Subcutaneous abdominal adipose tissue (tissue), 5 donors: ENCODE measurements at regions not wholly inside any gene's neighbourhood (a gene's known extent, or its start where the extent isn't known, plus 50 kb on each side); places are given as distances from the start of the nearest gene placed in this dataset.

ENCODE experiments used
- H3K27ac ChIP-seq: one replicate; pipeline ENCODE4 v1.7.0; 2013; ENCODE audit warnings: low read depth, mild to moderate bottlenecking, inconsistent platforms, low read length, moderate library complexity
- H3K27me3 ChIP-seq, 5 donors: one replicate each; pipeline ENCODE4 v1.7.0; 2013; ENCODE audit warnings: low read length in 5 of 5, inconsistent platforms in 1 of 5; ENCODE audit not compliant: control insufficient read depth in 5 of 5, insufficient read depth in 4 of 5
- H3K36me3 ChIP-seq, 5 donors: one replicate each; pipeline ENCODE4 v1.7.0; 2013; ENCODE audit warnings: low read length in 5 of 5; ENCODE audit not compliant: control insufficient read depth in 5 of 5, insufficient read depth in 5 of 5
- H3K4me1 ChIP-seq, 5 donors: one replicate each; pipeline ENCODE4 v1.7.0; 2013; ENCODE audit warnings: low read length in 5 of 5, mild to moderate bottlenecking in 3 of 5, moderate library complexity in 1 of 5; ENCODE audit not compliant: control insufficient read depth in 5 of 5, insufficient read depth in 5 of 5
- H3K4me3 ChIP-seq, 5 donors: one replicate each; pipeline ENCODE4 v1.7.0; 2013; ENCODE audit warnings: low read length in 5 of 5, low read depth in 1 of 5
- H3K9ac ChIP-seq, 5 donors: one replicate each; pipeline ENCODE4 v1.7.0; 2013; ENCODE audit warnings: low read length in 5 of 5, mild to moderate bottlenecking in 4 of 5, moderate library complexity in 3 of 5
- H3K9me3 ChIP-seq, 5 donors: one replicate each; pipeline ENCODE4 v1.7.0; 2013; ENCODE audit warnings: low read length in 5 of 5; ENCODE audit not compliant: control insufficient read depth in 5 of 5
- donor health status: healthy.
- donor health status: healthy.
- donor health status: healthy.
- donor health status: healthy.
- donor health status: healthy.

- H3K9ac ChIP-seq: no peak overlapping the region
- H3K9me3 ChIP-seq: no peaks in the 10 kb centered on the region
- peaks cover 0 to 12% (median 4%) of the 10 kb centered on the region in 5 donors for H3K27me3 ChIP-seq
- peaks cover 0 to 8% (median 0%) of the 10 kb centered on the region in 5 donors for H3K4me1 ChIP-seq
- H3K27ac ChIP-seq: no peak overlapping the region
- H3K4me3 ChIP-seq: no peak overlapping the region
- H3K36me3 ChIP-seq: no peaks in the 10 kb centered on the region
Measured at GRCh38 chr20:48204499-48204898, 419.2 kb upstream of the SULF2 start.

GRCh38 chr20:48203252-48203651 lies 418.0 kb upstream of the SULF2 start:
- peaks cover 0 to 17% (median 4%) of the 10 kb centered on the region in 5 donors for H3K27me3 ChIP-seq
- no peak overlapping the region for H3K4me3 ChIP-seq
- no peaks in the 10 kb centered on the region for H3K36me3 ChIP-seq
- H3K4me1 ChIP-seq: no peaks in the 10 kb centered on the region
- H3K27ac ChIP-seq: no peak overlapping the region
- no peak overlapping the region for H3K9ac ChIP-seq
- no peaks in the 10 kb centered on the region for H3K9me3 ChIP-seq

- Histone ChIP-seq H3K27ac (no peak overlapping the region), H3K9me3 (no peaks in the 10 kb centered on the region), H3K9ac (no peak overlapping the region), H3K4me3 (no peak overlapping the region), H3K4me1 (no peaks in the 10 kb centered on the region), H3K27me3 (peaks cover 0 to 20% (median 9%) of the 10 kb centered on the region in 5 donors), H3K36me3 (no peaks in the 10 kb centered on the region)
Measured at GRCh38 chr20:48202334-48203113, 417.2 kb upstream of the SULF2 start.

- H3K27me3 ChIP-seq: peaks cover 0 to 26% (median 9%) of the 10 kb centered on the region in 5 donors
- no peak overlapping the region for H3K9ac ChIP-seq
- H3K27ac ChIP-seq: no peak overlapping the region
- H3K4me1 ChIP-seq: peaks cover 0 to 5% (median 0%) of the 10 kb centered on the region in 5 donors
- H3K4me3 ChIP-seq: no peak overlapping the region
- H3K9me3 ChIP-seq: no peaks in the 10 kb centered on the region
- no peaks in the 10 kb centered on the region for H3K36me3 ChIP-seq
Measured at GRCh38 chr20:48201885-48202284, 416.6 kb upstream of the SULF2 start.

GRCh38 chr20:48201188-48201587 lies 415.9 kb upstream of the SULF2 start:
- Histone ChIP-seq H3K27ac (no peak overlapping the region), H3K4me1 (peaks cover 0 to 5% (median 0%) of the 10 kb centered on the region in 5 donors)

GRCh38 chr20:48198929-48199451 lies 413.7 kb upstream of the SULF2 start:
- Histone ChIP-seq H3K9ac (no peak overlapping the region), H3K36me3 (no peaks in the 10 kb centered on the region), H3K4me1 (peaks cover 0 to 5% (median 0%) of the 10 kb centered on the region in 5 donors), H3K27ac (no peak overlapping the region), H3K27me3 (peaks cover 3 to 30% (median 9%) of the 10 kb centered on the region in 5 donors), H3K4me3 (no peak overlapping the region), H3K9me3 (no peaks in the 10 kb centered on the region)

More at GRCh38 chr20:48201188-48201587, 415.9 kb upstream of the SULF2 start:
- no peak overlapping the region for H3K9ac ChIP-seq
- H3K4me3 ChIP-seq: no peak overlapping the region
- H3K9me3 ChIP-seq: no peaks in the 10 kb centered on the region
- peaks cover 0 to 26% (median 9%) of the 10 kb centered on the region in 5 donors for H3K27me3 ChIP-seq
- no peaks in the 10 kb centered on the region for H3K36me3 ChIP-seq

- Histone ChIP-seq H3K27me3 (peaks cover 3 to 30% (median 9%) of the 10 kb centered on the region in 5 donors), H3K4me1 (peaks cover 0 to 5% (median 0%) of the 10 kb centered on the region in 5 donors), H3K4me3 (no peak overlapping the region), H3K36me3 (no peaks in the 10 kb centered on the region), H3K27ac (no peak overlapping the region), H3K9me3 (no peaks in the 10 kb centered on the region), H3K9ac (no peak overlapping the region)
Measured at GRCh38 chr20:48197066-48197465, 411.8 kb upstream of the SULF2 start.

GRCh38 chr20:48196486-48196885 lies 411.2 kb upstream of the SULF2 start:
- no peaks in the 10 kb centered on the region for H3K36me3 ChIP-seq
- peaks cover 3 to 30% (median 8%) of the 10 kb centered on the region in 5 donors for H3K27me3 ChIP-seq
- no peaks in the 10 kb centered on the region for H3K9me3 ChIP-seq
- no peak overlapping the region for H3K4me3 ChIP-seq
- no peak overlapping the region for H3K9ac ChIP-seq
- H3K4me1 ChIP-seq: peaks cover 0 to 5% (median 0%) of the 10 kb centered on the region in 5 donors
- H3K27ac ChIP-seq: no peak overlapping the region

- H3K4me3 ChIP-seq: no peak overlapping the region
- H3K9ac ChIP-seq: no peak overlapping the region
- no peaks in the 10 kb centered on the region for H3K9me3 ChIP-seq
- H3K4me1 ChIP-seq: peaks cover 0 to 5% (median 0%) of the 10 kb centered on the region in 5 donors
- peaks cover 3 to 30% (median 4%) of the 10 kb centered on the region in 5 donors for H3K27me3 ChIP-seq
- H3K36me3 ChIP-seq: no peaks in the 10 kb centered on the region
- H3K27ac ChIP-seq: no peak overlapping the region
Measured at GRCh38 chr20:48196001-48196400, 410.7 kb upstream of the SULF2 start.

- peaks cover 3 to 24% (median 4%) of the 10 kb centered on the region in 5 donors for H3K27me3 ChIP-seq
- H3K4me1 ChIP-seq: peaks cover 0 to 5% (median 0%) of the 10 kb centered on the region in 5 donors
- H3K27ac ChIP-seq: no peak overlapping the region
Measured at GRCh38 chr20:48195121-48195870, 410.0 kb upstream of the SULF2 start.

More at GRCh38 chr20:48195121-48195870, 410.0 kb upstream of the SULF2 start:
- Histone ChIP-seq H3K9me3 (no peaks in the 10 kb centered on the region), H3K9ac (no peak overlapping the region), H3K4me3 (no peak overlapping the region), H3K36me3 (no peaks in the 10 kb centered on the region)
